HG02943 (cell line): ENCODE measurements at regions not wholly inside any gene's neighbourhood (a gene's known extent, or its start where the extent isn't known, plus 50 kb on each side); places are given as distances from the start of the nearest gene placed in this dataset.

Experiments used
- ATAC-seq: cut with Tn5 transposase; IDR thresholded peaks from one replicate; pipeline ENCODE4 v1.9.1; 2021; ENCODE audit warnings: mild to moderate bottlenecking, low read depth, moderate library complexity; ENCODE audit not compliant: unreplicated experiment

DNA sequence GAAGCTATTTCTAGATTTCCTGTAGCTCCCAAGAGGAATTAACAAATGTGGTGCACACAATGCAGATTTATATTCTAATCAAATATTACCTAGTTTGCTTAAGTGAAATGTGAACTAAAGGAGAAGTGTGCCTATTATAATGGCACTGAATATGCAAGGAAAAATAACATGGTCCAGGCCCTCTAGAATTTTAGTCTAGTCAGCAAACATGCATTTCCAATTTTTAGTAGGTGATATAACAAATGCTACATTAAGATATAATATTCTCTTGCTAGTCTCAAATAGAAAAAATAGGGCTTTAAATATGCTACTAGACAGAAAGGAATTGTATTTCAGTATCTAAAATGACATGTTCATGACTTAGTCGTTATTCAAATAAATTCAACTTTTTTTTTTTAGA is 689.5 kb downstream of the TMEM182 start:
- no peak for ATAC-seq

DNA sequence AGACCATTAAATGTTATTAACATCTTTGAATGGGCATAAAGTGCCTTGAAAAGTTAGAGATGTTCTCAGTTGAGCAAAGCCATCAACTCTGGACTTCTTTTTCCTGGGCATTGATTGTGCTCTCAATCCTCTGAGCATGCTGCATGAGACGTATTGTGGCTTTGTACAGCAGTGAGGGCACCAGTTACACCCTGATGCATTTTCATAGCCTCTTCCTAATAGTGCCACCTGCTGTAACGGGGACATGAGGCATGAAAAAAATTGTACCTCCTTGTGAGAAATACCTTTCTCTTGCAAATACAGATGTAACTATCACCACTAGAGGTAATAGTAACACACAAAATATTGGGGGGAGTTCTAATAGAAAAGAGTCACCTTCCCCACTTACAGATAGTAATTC is 697.5 kb downstream of the TMEM182 start:
- no peak for ATAC-seq

DNA sequence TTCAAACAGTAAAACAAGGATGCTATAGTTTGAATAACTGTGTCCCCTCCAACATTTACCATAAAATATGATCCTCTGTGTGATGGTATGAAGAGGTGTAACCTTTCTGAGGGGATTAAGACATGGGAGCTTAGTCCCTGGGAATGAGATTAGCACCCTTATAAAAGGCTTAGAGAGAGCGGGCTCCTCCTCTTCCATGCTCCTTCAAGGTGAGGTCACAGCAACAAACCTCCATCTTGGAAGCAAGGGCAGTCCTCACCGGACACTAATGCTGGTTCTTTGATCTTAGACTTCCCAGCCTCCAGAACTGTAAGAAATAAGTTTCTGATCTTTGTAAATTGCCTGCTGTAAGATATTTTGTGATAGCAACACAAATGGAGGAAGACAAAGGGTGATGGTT is 700.3 kb downstream of the TMEM182 start:
- ATAC-seq, result no peak

DNA sequence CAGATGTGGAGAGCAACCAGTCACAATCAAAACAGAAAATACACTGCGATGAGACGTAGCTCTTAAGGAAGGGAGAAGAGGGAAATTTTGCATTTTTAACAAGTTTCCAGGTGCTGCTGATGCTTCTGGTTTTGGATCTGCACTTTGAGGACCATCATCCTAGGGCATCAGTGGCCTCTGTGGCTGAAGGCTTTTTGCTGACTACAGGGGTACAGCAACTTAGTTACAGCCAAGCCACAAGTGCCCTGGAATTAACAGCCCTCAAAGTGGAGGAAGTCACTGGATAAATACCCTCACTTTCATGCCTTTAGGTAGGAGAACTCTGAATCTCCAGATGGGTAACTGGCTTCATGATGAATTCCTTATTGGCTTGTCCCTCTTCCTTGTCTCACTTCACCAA is 700.9 kb downstream of the TMEM182 start:
- no peak for ATAC-seq

DNA sequence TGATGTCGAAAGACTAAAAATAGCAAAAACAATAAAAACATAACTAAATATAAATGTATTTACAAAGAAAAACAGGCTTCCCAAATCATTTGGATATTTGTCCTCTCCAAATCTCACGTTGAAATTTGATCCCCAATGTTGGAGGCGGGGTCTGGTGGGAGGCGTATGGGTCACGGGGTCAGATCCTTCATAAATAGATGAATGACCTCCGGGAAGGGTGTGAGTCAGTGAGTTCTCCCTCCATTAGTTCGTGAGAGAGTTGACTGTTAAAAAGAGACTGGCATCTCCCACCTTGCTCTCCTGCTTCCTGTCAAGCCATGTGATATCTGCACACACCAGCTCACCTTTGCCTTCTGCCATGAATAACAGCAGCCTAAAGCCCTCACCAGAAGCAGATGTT is 703.0 kb downstream of the TMEM182 start:
- no peak for ATAC-seq

DNA sequence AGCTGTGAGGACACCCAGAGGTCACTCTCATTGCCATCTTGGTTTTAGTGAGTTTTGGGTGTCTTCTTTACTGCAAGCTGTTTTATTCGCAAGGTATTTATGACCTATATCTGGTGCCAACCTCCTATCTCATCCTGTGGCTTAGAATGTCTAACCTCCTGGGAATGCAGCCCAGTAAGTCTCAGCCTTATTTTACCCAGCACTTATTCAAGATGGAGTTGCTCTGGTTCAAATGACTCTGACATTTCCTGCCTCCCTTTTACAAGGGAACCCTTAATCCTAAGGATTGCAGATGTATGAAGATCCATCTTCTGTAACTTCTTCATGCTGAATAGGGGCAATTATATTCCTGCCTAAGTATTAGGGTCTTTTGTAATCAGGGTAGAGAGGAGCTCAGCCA is 708.0 kb downstream of the TMEM182 start:
- no peak for ATAC-seq

DNA sequence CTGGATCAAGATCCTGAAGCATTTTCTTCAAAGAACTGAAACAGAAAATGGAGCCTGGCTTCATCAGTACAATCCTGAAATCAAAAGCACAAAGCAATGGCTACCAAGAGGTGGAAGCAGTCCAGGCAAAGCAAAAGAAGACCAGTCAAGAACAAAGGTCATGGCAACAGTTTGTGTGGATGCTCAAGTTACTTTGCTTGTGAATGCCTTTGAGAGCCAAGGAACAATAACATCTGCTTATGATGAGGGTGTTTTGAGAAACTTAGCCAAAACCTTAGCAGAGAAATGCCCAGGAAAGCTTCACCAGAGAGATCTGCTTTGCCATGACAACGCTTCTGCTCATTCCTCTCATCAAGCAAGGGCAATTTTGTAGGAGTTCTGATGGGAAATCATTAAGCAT is 723.1 kb downstream of the TMEM182 start:
- no peak for ATAC-seq

DNA sequence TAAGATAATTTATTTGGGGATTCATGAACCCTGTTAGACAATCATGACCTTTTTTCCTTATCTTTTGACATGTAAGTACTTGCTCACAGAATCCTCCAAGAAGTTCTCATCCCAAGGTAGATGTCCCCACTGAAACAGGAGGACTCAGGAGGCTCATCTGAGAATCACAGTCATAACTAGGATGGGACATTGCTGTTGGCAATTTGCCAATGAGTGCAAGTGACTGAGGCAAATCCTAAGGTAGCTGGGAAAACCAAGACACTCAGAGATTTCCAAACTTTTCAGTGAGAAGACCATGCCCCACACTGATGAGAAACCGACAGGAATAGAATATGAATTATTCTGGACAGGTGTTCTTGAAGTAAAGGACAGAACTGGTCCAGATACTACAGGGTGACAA is 735.0 kb downstream of the TMEM182 start:
- ATAC-seq, result no peak

DNA sequence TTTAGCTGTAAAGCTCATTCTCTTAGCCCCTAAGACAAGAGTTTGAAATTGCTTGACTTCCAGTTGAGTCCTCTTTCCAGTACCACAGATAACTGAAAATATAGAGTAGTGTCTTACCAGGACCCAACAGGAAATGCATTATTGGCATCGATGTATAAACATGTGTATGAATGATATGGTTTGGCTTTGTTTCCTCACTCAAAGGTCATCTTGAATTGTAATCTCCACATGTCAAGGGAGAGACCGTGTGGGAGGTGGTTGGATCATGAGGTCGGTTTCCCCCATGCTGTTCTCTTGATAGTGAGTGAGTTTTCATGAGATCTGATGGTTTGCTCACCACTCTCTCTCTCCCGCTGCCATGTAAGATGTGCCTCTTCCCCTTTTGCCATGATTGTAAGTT is 745.0 kb downstream of the TMEM182 start:
- no peak for ATAC-seq

DNA sequence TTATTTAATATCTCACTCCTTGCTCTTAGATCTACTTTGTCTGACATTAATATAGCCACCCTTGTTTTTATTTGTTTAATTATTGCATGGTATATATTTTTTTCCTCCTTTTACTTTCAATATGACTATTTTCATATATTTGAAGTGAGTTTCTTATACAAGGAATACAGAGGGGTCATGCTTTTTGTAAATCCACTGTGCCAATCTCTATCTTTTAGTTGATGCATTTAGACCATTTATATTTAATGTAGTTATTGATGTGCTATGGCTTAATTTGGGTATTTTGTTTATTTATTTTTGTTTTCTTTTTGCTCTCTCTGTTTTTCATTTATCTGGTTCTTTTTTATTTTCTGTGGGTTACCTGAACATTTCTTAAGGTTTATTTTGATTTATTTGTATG is 750.6 kb downstream of the TMEM182 start:
- ATAC-seq, result no peak

DNA sequence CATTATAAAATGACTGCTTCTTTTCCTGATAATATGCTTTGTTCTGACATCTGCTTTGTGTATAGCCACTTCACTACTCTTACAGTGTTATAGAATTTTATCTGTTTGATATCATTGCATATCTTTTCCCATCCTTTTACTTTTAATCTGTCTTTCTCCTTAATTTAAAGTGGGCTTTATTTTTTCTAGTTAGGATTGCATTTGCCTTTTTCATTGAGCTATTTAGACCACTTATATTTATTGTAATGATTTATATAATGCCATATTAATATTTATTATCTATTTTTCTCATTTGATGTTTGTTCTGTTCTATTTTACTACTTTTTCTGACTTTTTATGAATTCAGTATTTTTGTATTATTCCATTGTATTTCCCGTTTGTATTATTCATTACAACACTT is 758.7 kb downstream of the TMEM182 start:
- no peak for ATAC-seq

DNA sequence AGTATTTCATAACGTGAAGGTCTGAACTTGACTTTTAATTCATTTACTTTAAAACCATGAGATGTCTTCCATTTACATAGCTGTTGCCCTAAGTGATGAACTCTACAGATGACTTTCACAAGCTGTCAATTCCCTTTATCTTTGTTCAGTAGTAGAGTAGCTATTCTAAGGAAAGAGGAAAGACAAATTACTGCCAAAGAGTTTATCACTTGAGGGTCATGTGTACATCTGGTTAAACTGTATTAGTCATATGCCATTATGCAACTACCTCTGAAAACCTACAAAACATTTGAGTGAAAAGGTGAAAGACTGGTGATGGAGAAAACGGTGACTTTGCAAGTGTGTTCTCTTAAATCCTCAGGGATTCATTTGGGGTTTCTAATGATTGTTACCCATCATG is 763.9 kb downstream of the TMEM182 start:
- no peak for ATAC-seq

DNA sequence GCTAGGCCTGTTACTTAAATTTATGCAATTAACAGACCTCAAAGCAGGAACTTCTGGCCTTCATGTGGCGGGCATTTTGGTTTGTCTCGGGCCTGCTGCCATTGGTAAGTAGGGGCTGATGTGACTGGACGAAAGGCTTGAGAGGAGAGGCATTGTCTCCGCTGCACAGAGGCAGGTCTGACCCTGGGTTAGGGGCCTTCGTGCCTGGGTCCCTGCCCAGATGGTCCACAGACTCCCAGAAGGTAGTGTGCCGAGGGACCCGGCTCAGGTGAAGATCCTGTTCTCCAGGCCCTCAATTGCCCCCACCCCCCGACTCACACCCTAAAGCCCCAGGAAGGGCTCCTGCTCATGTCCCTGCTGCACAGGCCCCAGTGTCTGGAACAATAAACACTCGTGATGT is 764.9 kb downstream of the TMEM182 start:
- ATAC-seq, result no peak

DNA sequence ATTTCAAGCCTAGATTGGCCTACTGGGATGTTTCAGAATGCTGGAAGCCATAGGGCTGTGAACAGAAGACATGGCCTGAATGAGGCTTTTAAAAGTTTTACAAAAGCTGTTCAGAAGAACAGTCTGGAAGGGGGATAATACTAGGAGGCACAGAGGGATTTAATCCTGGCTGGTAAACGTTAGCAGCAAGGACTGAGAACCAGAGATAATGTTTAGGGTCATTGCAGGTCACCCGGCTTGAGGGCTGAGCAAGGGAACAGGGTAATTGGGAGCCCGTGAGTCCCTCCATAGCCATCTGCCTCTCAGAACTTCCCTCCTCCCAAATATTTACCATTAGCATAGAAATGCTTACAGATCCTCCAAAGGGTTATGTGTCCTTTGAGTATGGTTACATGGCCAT is 765.4 kb downstream of the TMEM182 start:
- ATAC-seq, result no peak

DNA sequence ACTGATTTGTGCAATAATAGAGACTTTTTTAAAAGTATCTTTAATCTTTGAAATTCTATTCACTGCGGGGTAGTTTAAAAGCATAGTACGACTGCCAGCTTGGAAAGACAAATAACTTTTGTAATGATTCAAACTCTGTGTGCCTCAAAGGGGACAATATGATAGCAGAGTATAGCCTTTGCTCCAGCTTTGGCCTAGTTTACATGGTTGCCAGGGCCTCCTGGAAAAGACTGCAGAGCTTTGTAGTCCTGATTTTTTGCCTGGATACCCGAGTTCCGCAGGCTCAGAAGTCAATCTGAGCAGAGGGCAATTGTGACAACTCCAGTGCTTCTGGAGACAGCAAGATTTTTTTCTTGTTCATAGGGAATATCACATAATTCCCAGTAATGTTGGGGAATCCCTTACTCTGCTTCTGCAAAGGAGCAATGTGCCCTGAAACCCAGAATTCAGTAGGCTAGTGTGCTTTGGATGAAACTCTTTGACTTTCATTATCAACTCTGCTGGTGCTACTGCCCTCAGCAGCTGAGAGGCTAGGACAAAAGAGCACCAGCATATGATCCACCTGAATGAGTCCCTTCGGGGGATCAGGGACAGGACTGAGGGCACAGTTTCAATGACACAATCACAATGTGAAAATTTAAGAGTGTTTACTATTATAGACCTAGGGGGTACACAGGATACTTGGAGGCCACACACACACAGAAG is 768.1 kb downstream of the TMEM182 start:
- no peak for ATAC-seq

DNA sequence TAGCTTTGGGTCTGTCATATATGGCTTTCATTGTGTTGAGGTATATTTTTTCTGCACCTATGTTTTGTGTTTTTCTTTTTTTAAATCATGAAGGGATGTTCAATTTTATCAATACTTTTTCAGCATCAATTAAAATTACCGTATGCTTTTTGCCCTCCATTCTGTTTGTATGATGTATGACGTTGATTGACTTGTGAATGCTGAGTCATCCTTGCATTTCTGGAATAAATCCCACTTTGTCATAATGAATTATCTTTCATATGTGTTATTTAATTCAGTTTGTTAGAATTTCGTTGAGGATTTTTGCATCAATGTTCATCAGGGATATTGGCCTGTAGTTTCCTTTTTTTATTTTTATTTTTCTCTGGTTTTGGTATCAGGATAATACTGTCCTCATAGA is 790.9 kb downstream of the TMEM182 start:
- ATAC-seq, result no peak

DNA sequence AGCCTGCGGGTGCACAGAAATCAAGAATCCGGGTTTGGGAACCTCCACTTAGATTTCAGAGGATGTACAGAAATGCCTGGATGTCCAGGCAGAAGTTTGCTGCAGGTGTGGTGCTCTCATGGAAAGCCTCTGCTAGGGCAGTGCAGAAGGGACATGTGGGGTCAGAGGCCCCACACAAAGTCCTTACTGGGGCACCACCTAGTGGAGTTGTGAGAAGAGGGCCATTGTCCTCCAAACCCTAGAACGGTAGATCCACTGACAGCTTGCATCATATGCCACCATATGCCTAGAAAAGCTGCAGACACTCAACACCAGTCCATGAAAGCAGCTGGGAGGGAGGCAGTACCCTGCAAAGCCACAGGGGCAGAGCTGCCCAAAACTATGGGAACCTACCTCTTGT is 833.0 kb downstream of the TMEM182 start:
- no peak for ATAC-seq

DNA sequence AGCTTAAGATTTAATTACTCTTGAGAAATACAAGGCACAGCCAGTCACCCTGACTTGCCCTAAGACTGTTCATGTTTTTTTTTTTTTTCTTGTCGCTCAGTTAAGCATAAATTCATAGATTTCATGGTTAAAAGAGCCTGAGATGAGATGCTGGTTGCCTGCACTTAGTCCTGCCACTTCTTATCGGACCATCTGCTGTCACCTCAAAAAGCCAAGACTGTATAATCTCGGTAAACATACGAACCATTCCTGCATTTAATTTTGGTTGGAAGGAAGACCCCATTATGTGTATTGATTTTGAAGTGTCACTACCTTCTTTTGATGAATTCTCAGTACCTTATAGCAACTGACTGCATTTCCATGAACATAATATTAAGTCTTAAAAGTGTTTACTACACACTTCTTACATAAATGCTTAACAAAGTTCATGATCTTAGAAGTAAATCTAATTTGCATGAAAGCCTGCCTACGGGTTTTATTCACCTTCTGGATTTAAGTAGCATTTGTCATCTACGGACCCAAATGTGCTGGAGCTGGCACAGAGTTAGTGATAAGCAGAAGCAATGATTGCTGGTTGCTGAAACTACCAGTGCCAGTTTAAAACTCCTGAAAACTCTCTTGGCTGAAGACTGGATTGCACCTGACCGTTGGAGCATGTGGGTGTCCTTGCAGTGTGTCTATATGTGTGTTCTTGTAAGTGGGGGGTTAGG is 843.4 kb downstream of the TMEM182 start:
- ATAC-seq, result no peak

DNA sequence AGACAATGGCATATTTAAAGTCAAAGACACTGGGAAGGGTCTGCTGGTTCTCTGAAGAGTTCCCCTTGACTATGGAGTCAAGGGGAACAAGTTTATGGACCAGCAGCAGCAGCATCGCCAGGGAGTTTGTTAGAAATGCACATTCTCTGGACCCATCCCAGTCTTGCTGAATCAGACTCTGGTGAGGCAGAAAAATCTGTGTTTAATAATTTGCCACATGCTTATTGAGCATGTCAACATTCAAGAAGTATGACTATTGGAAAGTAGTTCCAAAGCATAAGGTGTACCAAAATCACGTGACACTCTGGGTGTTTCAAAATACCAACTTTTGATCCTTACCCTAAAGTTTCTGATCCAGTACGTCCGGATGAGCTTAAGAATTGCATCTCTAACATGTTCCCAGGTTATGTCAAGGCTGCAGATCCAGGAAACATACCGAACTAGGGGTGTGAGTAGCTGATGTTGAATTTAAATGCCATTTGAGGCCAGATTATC is 853.8 kb downstream of the TMEM182 start:
- ATAC-seq, result no peak

DNA sequence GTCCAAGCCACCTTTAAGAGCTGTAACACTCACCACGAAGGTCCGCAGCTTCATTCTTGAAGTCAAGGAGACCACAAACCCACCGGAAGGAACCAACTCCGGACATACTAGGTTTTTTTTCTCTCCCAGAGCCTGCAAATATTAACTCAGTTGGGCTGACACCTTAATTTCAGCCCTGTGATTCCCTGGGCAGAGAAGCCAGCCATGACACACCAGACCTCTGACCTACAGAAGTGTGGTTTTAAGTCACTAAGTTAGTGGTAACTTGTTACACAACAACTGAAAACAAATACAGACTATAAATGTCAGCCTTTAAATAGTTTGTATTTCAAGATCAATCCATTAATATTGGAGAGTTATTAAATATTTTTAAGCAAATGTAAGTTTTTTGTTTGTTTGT is 855.1 kb downstream of the TMEM182 start:
- ATAC-seq, result no peak

DNA sequence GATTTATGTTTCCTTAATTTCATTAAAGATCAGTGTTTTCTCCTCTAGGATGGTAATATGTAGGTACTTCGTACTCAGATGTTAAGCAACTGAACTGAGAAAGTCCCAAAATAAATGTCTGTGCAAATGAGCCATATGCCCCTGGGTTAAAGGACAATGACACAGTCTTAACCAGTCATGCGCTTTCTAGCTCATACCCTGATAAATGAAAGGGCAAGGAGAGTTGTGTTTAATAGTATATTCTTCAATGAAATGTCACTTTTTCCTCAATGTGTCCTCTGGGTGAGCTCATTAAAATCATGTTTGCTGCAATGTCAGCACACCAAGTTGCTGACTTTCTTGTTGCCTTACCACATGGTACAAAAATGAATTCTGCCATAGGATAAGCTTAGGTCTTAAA is 856.3 kb downstream of the TMEM182 start:
- no peak for ATAC-seq

DNA sequence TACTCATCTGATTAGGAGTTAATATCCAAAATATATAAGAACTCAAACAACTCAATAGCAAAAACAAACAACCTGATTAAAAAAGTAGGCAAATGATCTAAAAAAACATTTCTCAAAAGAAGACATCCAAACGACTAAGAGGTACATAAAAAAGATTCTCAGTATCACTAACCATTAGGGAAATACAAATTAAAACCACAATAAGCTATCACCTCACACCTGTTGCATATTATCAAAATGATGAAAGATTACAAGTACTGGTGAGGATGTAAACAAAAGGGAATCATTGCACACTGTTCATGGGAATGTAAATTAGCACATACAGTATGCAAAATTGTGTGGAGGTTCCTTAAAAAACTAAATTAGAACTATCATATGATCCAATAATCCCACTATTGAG is 865.5 kb downstream of the TMEM182 start:
- no peak for ATAC-seq
